Endothelial cell (in vitro differentiated cells): ENCODE measurements at regions not wholly inside any gene's neighbourhood (a gene's known extent, or its start where the extent isn't known, plus 50 kb on each side); places are given as distances from the start of the nearest gene placed in this dataset.

Experiments used
- DNase-seq: peaks from one replicate; pipeline ENCODE4 v3.0.0; 2021; ENCODE audit warnings: low spot score
- H3K27ac Mint-ChIP-seq: one replicate; pipeline ENCODE4 v1.8.0; 2021; ENCODE audit warnings: mixed read lengths, inconsistent platforms; ENCODE audit not compliant: unreplicated experiment
- H3K27me3 Mint-ChIP-seq: one replicate; pipeline ENCODE4 v1.8.0; 2021; ENCODE audit warnings: mild to moderate bottlenecking, moderate library complexity, mixed read lengths, inconsistent platforms; ENCODE audit not compliant: unreplicated experiment
- H3K36me3 Mint-ChIP-seq: one replicate; pipeline ENCODE4 v1.8.0; 2021; ENCODE audit warnings: mild to moderate bottlenecking, low read depth, mixed read lengths, inconsistent platforms; ENCODE audit not compliant: unreplicated experiment
- H3K4me1 Mint-ChIP-seq: one replicate; pipeline ENCODE4 v1.8.0; 2021; ENCODE audit warnings: mild to moderate bottlenecking, mixed read lengths, inconsistent platforms; ENCODE audit not compliant: unreplicated experiment
- H3K4me3 Mint-ChIP-seq: one replicate; pipeline ENCODE4 v1.8.0; 2021; ENCODE audit warnings: mild to moderate bottlenecking, mixed read lengths, inconsistent platforms; ENCODE audit not compliant: unreplicated experiment
- H3K9me3 Mint-ChIP-seq: one replicate; pipeline ENCODE4 v1.8.0; 2021; ENCODE audit warnings: mixed read lengths, inconsistent platforms; ENCODE audit not compliant: unreplicated experiment
- TF ChIP-seq, protein P1 (sequence below): fragments of 200-600 bp; sonication (generic); IDR thresholded peaks from one replicate; pipeline ENCODE4 v1.5.0; 2021; ENCODE audit warnings: antibody characterized with exemption; ENCODE audit not compliant: unreplicated experiment

DNA sequence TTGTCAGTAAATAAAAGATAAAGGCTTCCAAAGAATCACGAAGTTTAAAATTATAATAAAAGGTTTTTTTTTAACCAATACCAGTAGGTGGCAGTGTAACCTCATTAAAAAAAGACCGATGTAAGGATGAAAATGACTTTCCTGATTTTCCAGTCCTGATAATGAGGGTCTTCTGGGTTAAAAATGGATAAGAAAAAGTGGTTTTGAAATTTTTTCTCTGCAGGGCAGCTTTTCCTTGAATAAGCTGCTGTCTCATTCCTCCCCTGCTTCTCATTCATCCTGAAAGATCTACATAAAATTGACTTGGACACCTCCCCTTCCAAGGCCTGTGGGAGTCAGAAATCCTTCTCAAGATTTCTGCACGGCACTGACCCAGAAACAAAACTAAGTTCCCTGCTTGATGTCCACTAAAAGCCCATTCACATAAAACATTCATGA is 58.9 kb upstream of the FBXO33 start:
- Mint-ChIP-seq H3K4me3 (no peak overlapping the region), H3K4me1 (no peaks in the 10 kb centered on the region), H3K27ac (no peak overlapping the region), H3K27me3 (no peaks in the 10 kb centered on the region), H3K9me3 (peaks cover 11% of the 10 kb centered on the region), H3K36me3 (peaks cover 12% of the 10 kb centered on the region)
- TF ChIP-seq, protein P1, sequence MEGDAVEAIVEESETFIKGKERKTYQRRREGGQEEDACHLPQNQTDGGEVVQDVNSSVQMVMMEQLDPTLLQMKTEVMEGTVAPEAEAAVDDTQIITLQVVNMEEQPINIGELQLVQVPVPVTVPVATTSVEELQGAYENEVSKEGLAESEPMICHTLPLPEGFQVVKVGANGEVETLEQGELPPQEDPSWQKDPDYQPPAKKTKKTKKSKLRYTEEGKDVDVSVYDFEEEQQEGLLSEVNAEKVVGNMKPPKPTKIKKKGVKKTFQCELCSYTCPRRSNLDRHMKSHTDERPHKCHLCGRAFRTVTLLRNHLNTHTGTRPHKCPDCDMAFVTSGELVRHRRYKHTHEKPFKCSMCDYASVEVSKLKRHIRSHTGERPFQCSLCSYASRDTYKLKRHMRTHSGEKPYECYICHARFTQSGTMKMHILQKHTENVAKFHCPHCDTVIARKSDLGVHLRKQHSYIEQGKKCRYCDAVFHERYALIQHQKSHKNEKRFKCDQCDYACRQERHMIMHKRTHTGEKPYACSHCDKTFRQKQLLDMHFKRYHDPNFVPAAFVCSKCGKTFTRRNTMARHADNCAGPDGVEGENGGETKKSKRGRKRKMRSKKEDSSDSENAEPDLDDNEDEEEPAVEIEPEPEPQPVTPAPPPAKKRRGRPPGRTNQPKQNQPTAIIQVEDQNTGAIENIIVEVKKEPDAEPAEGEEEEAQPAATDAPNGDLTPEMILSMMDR, result peak; percentile 83
- no peak for DNase-seq

- DNase-seq, result peak; percentile 33
- no peak overlapping the region for H3K27ac Mint-ChIP-seq
- no peaks in the 10 kb centered on the region for H3K9me3 Mint-ChIP-seq
- no peaks in the 10 kb centered on the region for H3K4me1 Mint-ChIP-seq
- H3K4me3 Mint-ChIP-seq, result no peak overlapping the region
- no peaks in the 10 kb centered on the region for H3K27me3 Mint-ChIP-seq
- no peaks in the 10 kb centered on the region for H3K36me3 Mint-ChIP-seq
- TF ChIP-seq, protein P1, result no peak
Measured at GRCh38 chr14:39488600-39488999, 56.4 kb upstream of the FBXO33 start.

DNA sequence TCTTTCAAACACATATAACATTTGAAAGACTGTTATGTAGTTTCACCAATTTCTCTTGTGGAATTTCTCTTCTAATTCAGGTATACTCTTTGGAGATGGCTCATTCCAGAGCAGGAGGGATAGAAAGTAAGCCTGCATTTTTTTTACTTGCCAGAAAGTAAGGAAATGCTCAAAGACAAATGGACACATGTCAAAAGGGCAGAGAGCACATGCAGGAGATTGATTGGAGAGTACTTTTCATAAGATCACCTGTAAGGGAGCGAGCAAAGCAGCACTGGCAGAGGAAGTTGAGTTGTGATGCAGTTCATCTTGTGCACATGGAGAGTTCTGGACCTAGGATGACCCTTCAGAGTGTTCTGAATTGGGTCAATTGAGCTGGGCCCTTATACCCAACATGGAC is 51.4 kb upstream of the FBXO33 start:
- Mint-ChIP-seq H3K4me3 (no peak overlapping the region), H3K27ac (no peak overlapping the region), H3K27me3 (no peaks in the 10 kb centered on the region), H3K9me3 (no peaks in the 10 kb centered on the region), H3K4me1 (no peaks in the 10 kb centered on the region), H3K36me3 (no peaks in the 10 kb centered on the region)
- DNase-seq, result no peak
- TF ChIP-seq, protein P1, result no peak
